GM12891 (cell line): ENCODE measurements at regions not wholly inside any gene's neighbourhood (a gene's known extent, or its start where the extent isn't known, plus 50 kb on each side); places are given as distances from the start of the nearest gene placed in this dataset.

Experiments used
- POLR2A ChIP-seq: IDR thresholded peaks from 2 replicates; pipeline ENCODE4 v1.6.1; 2011; ENCODE audit warnings: low read depth, low read length, control low read depth
- SPI1 ChIP-seq: IDR thresholded peaks from 2 replicates; pipeline ENCODE4 v1.6.1; 2011; ENCODE audit warnings: low read depth, low read length, control low read depth
- TAF1 ChIP-seq: IDR thresholded peaks from 2 replicates; pipeline ENCODE4 v1.6.1; 2011; ENCODE audit warnings: low read depth, low read length, control low read depth

DNA sequence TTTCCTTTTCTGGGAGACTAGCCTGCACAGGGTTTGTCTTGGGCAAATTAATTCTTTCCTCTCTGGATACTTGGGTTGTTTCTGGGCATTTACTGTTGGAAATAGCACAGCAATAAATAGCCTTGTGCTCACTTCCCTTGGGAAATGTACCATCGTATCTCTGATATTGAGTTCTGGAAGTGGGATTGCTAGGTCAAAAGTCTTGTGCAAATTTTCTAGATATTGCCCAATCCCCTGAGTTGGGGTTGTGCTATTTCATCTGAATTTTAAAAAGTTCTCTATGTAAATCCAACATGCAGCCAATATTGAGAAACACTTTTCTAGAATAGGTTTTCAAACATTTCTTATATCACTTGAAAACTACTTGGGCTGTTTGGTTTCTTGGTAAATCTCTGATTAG is 64.0 kb upstream of the ELOVL5 start:
- TF ChIP-seq TAF1 (no peak), SPI1 (no peak), POLR2A (no peak)
